Progenitor cell of endocrine pancreas (in vitro differentiated cells): ENCODE measurements at regions not wholly inside any gene's neighbourhood (a gene's known extent, or its start where the extent isn't known, plus 50 kb on each side); places are given as distances from the start of the nearest gene placed in this dataset.

Source experiments
- DNase-seq: peaks from one replicate; pipeline ENCODE4 v3.0.0; 2021; ENCODE audit warnings: low spot score; ENCODE audit not compliant: unreplicated experiment
- H3K27ac Mint-ChIP-seq: 2 replicates; pipeline ENCODE4 v1.8.0; 2021; ENCODE audit warnings: mild to moderate bottlenecking, moderate library complexity, mixed read lengths
- H3K27me3 Mint-ChIP-seq: 2 replicates; pipeline ENCODE4 v1.8.0; 2021; ENCODE audit warnings: mixed read lengths
- H3K36me3 Mint-ChIP-seq: 2 replicates; pipeline ENCODE4 v1.8.0; 2022; ENCODE audit warnings: mixed read lengths; ENCODE audit not compliant: insufficient read depth
- H3K4me1 Mint-ChIP-seq: 2 replicates; pipeline ENCODE4 v1.8.0; 2021; ENCODE audit warnings: low read depth, mixed read lengths
- H3K4me3 Mint-ChIP-seq: 2 replicates; pipeline ENCODE4 v1.8.0; 2021; ENCODE audit warnings: low read depth, mild to moderate bottlenecking, moderate library complexity, mixed read lengths
- H3K9me3 Mint-ChIP-seq: 2 replicates; pipeline ENCODE4 v1.8.0; 2021; ENCODE audit warnings: low read depth, mixed read lengths
- CTCF ChIP-seq: fragments of 200-600 bp; sonication (generic); IDR thresholded peaks from one replicate; pipeline ENCODE4 v1.5.0; 2021; ENCODE audit warnings: antibody characterized with exemption, mild to moderate bottlenecking; ENCODE audit not compliant: unreplicated experiment

- Mint-ChIP-seq H3K36me3 (no peaks in the 10 kb centered on the region), H3K9me3 (no peaks in the 10 kb centered on the region), H3K27me3 (peaks cover 35% of the 10 kb centered on the region), H3K4me3 (no peak overlapping the region), H3K27ac (no peak overlapping the region), H3K4me1 (no peaks in the 10 kb centered on the region)
- no peak for DNase-seq
- no peak for TF ChIP-seq CTCF
These were observed 103.4 kb downstream of the HLX start for GRCh38 chr1:220982686-220983085.

- no peaks in the 10 kb centered on the region for H3K36me3 Mint-ChIP-seq
- no peak overlapping the region for H3K27ac Mint-ChIP-seq
- DNase-seq = no peak
- peak; percentile 34 for TF ChIP-seq CTCF
- no peak overlapping the region for H3K4me3 Mint-ChIP-seq
- no peaks in the 10 kb centered on the region for H3K4me1 Mint-ChIP-seq
- peaks cover 33% of the 10 kb centered on the region for H3K27me3 Mint-ChIP-seq
- H3K9me3 Mint-ChIP-seq = no peaks in the 10 kb centered on the region
These were observed 104.8 kb downstream of the HLX start for GRCh38 chr1:220983877-220984635.

- no peak overlapping the region for H3K4me3 Mint-ChIP-seq
- TF ChIP-seq CTCF = no peak
- peaks cover 28% of the 10 kb centered on the region for H3K27me3 Mint-ChIP-seq
- H3K36me3 Mint-ChIP-seq = no peaks in the 10 kb centered on the region
- no peak for DNase-seq
- H3K27ac Mint-ChIP-seq = peak overlapping the region; percentile 59
- peaks cover 3% of the 10 kb centered on the region for H3K9me3 Mint-ChIP-seq
- H3K4me1 Mint-ChIP-seq = peaks cover 22% of the 10 kb centered on the region
These were observed 111.4 kb downstream of the HLX start for GRCh38 chr1:220990427-220991339.

GRCh38 chr1:220991506-220991905, 112.3 kb downstream of the HLX start:
- peaks cover 22% of the 10 kb centered on the region for H3K4me1 Mint-ChIP-seq
- TF ChIP-seq CTCF = no peak
- no peaks in the 10 kb centered on the region for H3K36me3 Mint-ChIP-seq
- no peak for DNase-seq
- H3K27me3 Mint-ChIP-seq = peaks cover 27% of the 10 kb centered on the region
- peaks cover 3% of the 10 kb centered on the region for H3K9me3 Mint-ChIP-seq
- H3K27ac Mint-ChIP-seq = no peak overlapping the region
- H3K4me3 Mint-ChIP-seq = no peak overlapping the region

- peaks cover 7% of the 10 kb centered on the region for H3K9me3 Mint-ChIP-seq
- peaks cover 27% of the 10 kb centered on the region for H3K27me3 Mint-ChIP-seq
- no peak overlapping the region for H3K4me3 Mint-ChIP-seq
- no peak for DNase-seq
- peaks cover 1% of the 10 kb centered on the region for H3K36me3 Mint-ChIP-seq
- H3K27ac Mint-ChIP-seq = no peak overlapping the region
- no peak for TF ChIP-seq CTCF
- peaks cover 22% of the 10 kb centered on the region for H3K4me1 Mint-ChIP-seq
These were observed 112.9 kb downstream of the HLX start for GRCh38 chr1:220991959-220992704.
